ENCODE measurements at regions not wholly inside any gene's neighbourhood (a gene's known extent, or its start where the extent isn't known, plus 50 kb on each side); places are given as distances from the start of the nearest gene placed in this dataset.
A peak's percentile ranks its signal among the peaks of the same experiment; 100 is the strongest.

DNA sequence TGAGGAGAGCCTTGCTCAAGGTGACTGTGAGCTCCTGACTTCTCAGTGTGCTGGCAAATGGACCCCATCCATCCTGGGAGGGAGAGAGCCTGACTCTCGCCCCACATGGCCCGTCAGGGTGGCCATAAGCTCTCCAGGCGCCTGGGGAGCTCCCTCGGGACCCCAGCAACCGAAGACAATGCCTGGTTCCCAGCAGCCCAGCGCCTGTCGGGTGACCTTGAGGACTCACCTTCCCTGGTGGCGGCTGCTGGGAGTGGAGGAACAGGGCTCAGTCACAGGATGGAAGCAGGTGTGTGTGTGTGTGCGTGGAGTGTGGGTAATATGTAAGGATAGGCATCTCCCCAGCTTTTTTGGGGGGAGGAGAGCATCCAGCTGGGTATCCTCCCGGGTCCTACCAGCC lies 190.3 kb downstream of the MELK start:
- H3K4me3 ChIP-seq (ENCODE audit: insufficient read depth, low read depth, low read length): no peak overlapping the region
- 78 to 82% methylated on average over 10 of the region's 10 CpGs for WGBS, 2 experiments
- H3K36me3 ChIP-seq (ENCODE audit: control insufficient read depth, insufficient read depth, low read length): no peaks in the 10 kb centered on the region
- peaks cover 5% of the 10 kb centered on the region for H3K27me3 ChIP-seq (ENCODE audit: control insufficient read depth, insufficient read depth, low read length, poor library complexity, severe bottlenecking)
- H3K9me3 ChIP-seq (ENCODE audit: control insufficient read depth, low read length): no peaks in the 10 kb centered on the region
- H3K27ac ChIP-seq (ENCODE audit: insufficient read depth, low read depth, low read length, poor library complexity, severe bottlenecking): no peak overlapping the region
- H3K4me1 ChIP-seq (ENCODE audit: control insufficient read depth, insufficient read depth, low read length): no peaks in the 10 kb centered on the region

DNA sequence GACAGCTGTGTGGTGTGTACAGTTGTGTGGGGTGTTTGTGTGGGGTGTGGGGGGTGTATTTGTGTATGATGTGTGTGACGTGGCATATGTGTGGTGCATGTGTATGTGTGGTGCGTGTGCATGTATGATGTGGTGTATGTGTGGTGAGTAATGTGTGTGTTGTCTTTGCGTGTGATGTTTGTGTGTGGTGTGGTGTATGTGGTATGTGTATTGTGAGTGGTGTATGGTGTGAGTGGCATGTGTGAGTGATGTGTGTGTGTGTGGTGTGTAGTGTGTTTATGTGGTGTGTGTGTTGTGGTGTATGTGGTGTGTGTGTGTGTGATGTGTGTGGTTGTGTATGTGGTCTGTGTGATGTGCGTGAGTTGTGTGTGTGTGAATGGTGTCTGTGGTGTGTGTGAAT lies 191.1 kb downstream of the MELK start:
- WGBS, 2 experiments: 93 to 94% methylated on average over 4 of the region's 4 CpGs

DNA sequence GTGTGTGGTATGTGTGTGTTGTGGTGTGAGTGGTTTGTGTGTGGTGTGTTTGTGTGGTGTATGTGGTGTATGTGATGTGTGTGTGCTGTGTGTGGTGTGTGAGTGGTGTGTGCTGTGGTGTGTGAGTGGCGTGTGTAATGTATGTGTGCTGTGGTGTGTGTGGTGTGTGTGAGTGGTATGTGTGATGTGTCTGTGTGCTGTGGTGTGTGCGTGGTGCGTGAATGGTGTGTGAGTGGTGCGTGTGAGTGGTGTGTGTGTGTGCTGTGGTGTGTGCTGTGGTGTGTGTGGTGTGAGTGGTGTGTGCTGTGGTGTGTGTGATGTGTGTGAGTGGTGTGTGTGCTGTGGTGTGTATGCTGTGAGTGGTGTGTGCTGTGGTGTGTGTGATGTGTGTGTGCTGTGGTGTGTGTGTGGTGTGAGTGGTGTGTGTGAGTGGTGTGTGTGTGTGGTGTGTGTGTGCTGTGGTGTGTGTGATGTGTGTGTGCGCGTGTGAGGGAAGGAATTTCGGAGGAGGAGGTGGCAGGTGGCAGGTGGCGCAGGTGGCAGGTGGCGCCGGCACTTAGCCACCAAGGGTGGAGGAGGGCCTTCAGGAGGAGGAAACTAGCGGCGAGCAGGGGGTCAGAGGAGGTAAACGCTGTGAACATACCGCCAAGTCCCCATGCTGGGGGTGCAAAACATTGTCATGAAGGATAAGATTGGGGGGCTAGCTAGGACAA lies 191.8 kb downstream of the MELK start:
- H3K27me3 ChIP-seq (ENCODE audit: control insufficient read depth, insufficient read depth, low read length, poor library complexity, severe bottlenecking): peaks cover 5% of the 10 kb centered on the region
- 85 to 88% methylated on average over 14 of the region's 14 CpGs for WGBS, 2 experiments
- H3K4me1 ChIP-seq (ENCODE audit: control insufficient read depth, insufficient read depth, low read length): no peaks in the 10 kb centered on the region
- no peak overlapping the region for H3K27ac ChIP-seq (ENCODE audit: insufficient read depth, low read depth, low read length, poor library complexity, severe bottlenecking)
- H3K36me3 ChIP-seq (ENCODE audit: control insufficient read depth, insufficient read depth, low read length): no peaks in the 10 kb centered on the region
- no peak overlapping the region for H3K4me3 ChIP-seq (ENCODE audit: insufficient read depth, low read depth, low read length)
- no peaks in the 10 kb centered on the region for H3K9me3 ChIP-seq (ENCODE audit: control insufficient read depth, low read length)

More for the DNA sequence above, 191.1 kb downstream of the MELK start:
- Histone ChIP-seq H3K4me1 (ENCODE audit: control insufficient read depth, insufficient read depth, low read length) (no peaks in the 10 kb centered on the region), H3K4me3 (ENCODE audit: insufficient read depth, low read depth, low read length) (no peak overlapping the region), H3K27me3 (ENCODE audit: control insufficient read depth, insufficient read depth, low read length, poor library complexity, severe bottlenecking) (peaks cover 5% of the 10 kb centered on the region), H3K27ac (ENCODE audit: insufficient read depth, low read depth, low read length, poor library complexity, severe bottlenecking) (no peak overlapping the region), H3K36me3 (ENCODE audit: control insufficient read depth, insufficient read depth, low read length) (no peaks in the 10 kb centered on the region), H3K9me3 (ENCODE audit: control insufficient read depth, low read length) (no peaks in the 10 kb centered on the region)

DNA sequence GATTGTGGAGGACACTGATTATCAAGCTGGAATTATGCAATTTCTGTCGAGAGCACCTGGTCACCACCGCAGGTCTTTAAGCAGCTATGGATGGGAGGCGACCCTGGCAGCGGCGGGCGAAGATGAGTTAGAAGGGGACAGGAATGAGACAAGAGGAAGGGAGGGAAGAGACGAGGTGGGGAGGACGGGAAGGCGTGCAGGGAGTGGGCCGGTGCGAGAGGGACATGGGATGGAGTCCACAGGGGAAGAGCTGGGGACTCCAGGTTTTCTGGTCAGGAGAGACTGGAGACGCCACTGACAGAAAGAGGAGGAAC lies 192.3 kb downstream of the MELK start:
- Histone ChIP-seq H3K4me1 (ENCODE audit: control insufficient read depth, insufficient read depth, low read length) (no peaks in the 10 kb centered on the region), H3K27me3 (ENCODE audit: control insufficient read depth, insufficient read depth, low read length, poor library complexity, severe bottlenecking) (peaks cover 5% of the 10 kb centered on the region), H3K9me3 (ENCODE audit: control insufficient read depth, low read length) (no peaks in the 10 kb centered on the region), H3K27ac (ENCODE audit: insufficient read depth, low read depth, low read length, poor library complexity, severe bottlenecking) (no peak overlapping the region), H3K36me3 (ENCODE audit: control insufficient read depth, insufficient read depth, low read length) (no peaks in the 10 kb centered on the region), H3K4me3 (ENCODE audit: insufficient read depth, low read depth, low read length) (no peak overlapping the region)
- 83% methylated on average over 12 of the region's 12 CpGs for WGBS, 2 experiments

DNA sequence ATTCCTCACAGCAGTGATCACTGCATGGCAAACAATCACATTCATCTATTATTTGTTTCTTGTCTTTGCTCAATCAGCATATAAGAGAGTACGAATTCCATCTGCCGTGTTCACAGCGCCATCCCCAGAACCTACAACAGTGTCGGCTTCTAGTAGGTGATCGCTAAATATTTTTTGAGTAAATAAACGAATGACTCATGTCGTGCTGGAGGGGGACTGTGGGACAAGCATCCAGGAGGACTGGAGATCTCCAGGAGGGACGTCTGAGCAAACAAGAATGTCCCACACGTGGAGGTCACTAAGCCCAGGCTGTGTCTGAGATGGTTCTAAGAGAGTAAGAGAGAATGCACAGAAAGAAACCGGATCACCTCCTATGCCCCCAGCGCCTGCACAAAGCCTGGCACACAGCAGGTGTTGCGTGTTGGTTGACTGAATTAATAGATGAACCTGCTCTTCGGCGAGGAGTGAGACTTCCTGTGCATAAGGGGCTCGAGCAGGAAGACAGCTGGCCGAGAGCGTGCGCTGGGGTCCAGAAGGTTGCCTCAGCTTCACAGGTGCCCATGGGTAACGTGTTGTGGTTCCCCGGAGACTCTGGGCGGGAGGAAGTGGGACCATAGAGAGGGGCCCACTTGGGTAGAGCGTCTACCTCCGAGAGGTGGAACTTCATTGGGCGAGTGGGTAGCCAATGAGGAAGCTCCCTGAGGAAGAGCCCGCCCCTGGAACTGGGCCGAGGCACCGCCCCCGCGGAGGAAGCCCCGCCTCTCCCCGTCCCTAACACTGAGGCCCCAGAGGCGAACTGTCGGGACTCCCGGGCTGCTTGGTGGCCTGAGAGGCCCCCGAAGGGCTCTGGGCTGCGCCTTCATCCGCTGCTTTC lies 193.0 kb downstream of the MELK start:
- Histone ChIP-seq H3K27ac (ENCODE audit: insufficient read depth, low read depth, low read length, poor library complexity, severe bottlenecking) (no peak overlapping the region), H3K9me3 (ENCODE audit: control insufficient read depth, low read length) (no peaks in the 10 kb centered on the region), H3K4me1 (ENCODE audit: control insufficient read depth, insufficient read depth, low read length) (no peaks in the 10 kb centered on the region), H3K4me3 (ENCODE audit: insufficient read depth, low read depth, low read length) (peak overlapping the region; percentile 29), H3K27me3 (ENCODE audit: control insufficient read depth, insufficient read depth, low read length, poor library complexity, severe bottlenecking) (peaks cover 5% of the 10 kb centered on the region), H3K36me3 (ENCODE audit: control insufficient read depth, insufficient read depth, low read length) (no peaks in the 10 kb centered on the region)
- 67 to 68% methylated on average over 37 of the region's 37 CpGs for WGBS, 2 experiments

DNA sequence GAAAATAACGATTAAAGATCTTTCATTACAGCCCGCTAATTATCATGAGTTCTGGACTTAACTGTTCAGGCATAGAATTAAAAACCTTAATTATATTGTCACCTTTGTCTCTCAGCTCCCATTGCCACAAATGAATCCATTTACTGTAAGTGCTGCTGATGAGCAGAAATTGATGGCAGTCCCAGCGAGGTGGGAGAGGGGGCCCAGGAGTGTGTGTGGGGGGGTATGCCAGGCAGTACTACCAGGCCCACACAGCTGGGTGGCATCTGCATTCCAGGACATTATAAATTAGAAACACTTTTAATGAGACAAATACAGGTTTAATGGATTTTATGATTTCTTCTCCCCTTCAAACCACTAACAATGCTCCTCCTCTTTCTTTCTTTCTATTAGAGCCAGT lies 196.0 kb downstream of the MELK start:
- H3K27ac ChIP-seq (ENCODE audit: insufficient read depth, low read depth, low read length, poor library complexity, severe bottlenecking): no peak overlapping the region
- peaks cover 5% of the 10 kb centered on the region for H3K27me3 ChIP-seq (ENCODE audit: control insufficient read depth, insufficient read depth, low read length, poor library complexity, severe bottlenecking)
- peaks cover 6% of the 10 kb centered on the region for H3K4me1 ChIP-seq (ENCODE audit: control insufficient read depth, insufficient read depth, low read length)
- no peaks in the 10 kb centered on the region for H3K9me3 ChIP-seq (ENCODE audit: control insufficient read depth, low read length)
- H3K4me3 ChIP-seq (ENCODE audit: insufficient read depth, low read depth, low read length): no peak overlapping the region
- no peaks in the 10 kb centered on the region for H3K36me3 ChIP-seq (ENCODE audit: control insufficient read depth, insufficient read depth, low read length)
- WGBS, 2 experiments: 93 to 97% methylated on average over 3 of the region's 3 CpGs

DNA sequence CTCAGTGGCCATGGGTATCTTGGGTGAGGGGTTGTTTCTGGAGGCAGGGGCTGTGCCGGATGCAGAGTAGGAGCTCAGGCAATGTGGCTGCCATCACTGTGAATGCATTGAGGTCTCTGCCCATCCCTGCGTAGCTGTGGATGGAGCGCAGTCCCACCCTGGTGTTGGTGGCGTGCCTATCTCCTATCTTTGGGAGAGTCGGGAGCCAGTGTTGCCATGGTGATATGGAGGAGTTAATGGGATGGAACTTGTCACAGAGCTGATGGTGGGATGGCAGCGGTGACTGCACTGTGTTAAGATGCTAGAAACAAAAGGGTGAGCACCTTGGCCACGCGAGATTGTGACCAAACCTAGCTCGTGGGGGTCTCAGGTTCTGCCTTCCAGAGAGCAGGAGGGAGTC lies 197.3 kb downstream of the MELK start:
- H3K9me3 ChIP-seq (ENCODE audit: control insufficient read depth, low read length): no peaks in the 10 kb centered on the region
- peaks cover 6% of the 10 kb centered on the region for H3K4me1 ChIP-seq (ENCODE audit: control insufficient read depth, insufficient read depth, low read length)
- H3K27ac ChIP-seq (ENCODE audit: insufficient read depth, low read depth, low read length, poor library complexity, severe bottlenecking): no peak overlapping the region
- no peaks in the 10 kb centered on the region for H3K36me3 ChIP-seq (ENCODE audit: control insufficient read depth, insufficient read depth, low read length)
- peaks cover 5% of the 10 kb centered on the region for H3K27me3 ChIP-seq (ENCODE audit: control insufficient read depth, insufficient read depth, low read length, poor library complexity, severe bottlenecking)
- H3K4me3 ChIP-seq (ENCODE audit: insufficient read depth, low read depth, low read length): no peak overlapping the region
- WGBS, 2 experiments: 87 to 91% methylated on average over 9 of the region's 9 CpGs

DNA sequence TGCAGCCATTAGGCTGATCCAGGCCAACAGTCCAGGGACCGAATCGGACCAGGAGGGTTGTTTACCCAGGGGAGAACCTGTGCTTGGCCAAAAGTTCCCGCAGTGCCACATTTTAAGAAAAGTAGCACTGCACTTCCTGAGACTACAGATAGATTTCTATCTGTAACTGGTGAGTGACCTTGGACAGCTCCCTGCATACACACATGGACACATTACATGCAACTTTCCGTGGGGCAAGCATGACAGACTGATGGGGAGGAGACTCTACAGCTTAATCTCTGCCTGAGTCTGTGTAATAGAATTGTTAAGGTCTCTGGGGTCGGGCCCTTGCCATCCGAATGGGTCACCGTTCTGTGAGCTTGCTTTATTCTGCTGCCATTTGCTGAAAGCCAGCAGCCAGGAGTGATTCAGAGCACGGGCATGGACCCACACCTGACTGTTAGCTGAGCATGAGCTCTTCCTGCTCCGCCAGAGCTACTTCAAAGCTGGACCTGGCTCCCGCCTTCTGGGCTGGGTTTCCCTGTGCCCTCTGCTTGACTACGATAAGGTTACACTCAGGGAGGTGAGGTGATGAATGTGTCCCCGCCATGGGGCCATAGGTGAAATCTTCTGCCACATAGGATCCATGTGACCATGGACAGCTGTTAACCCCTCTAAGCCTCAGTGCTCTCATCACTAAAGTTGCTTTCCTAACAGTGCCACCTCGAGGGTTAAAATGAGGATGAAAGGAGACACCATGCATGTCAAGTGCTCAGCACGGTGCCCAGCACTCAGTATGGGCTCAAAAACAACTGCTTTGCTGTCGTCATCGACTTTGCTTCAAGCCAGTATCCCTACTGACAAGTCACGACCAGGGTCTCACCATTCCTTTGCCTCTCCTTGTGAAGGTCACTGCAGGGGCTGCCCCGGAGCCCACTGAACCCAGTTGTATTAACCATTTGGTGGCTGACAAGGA lies 200.0 kb downstream of the MELK start:
- Histone ChIP-seq H3K27me3 (ENCODE audit: control insufficient read depth, insufficient read depth, low read length, poor library complexity, severe bottlenecking) (peaks cover 3% of the 10 kb centered on the region), H3K27ac (ENCODE audit: insufficient read depth, low read depth, low read length, poor library complexity, severe bottlenecking) (no peak overlapping the region), H3K36me3 (ENCODE audit: control insufficient read depth, insufficient read depth, low read length) (no peaks in the 10 kb centered on the region), H3K4me3 (ENCODE audit: insufficient read depth, low read depth, low read length) (no peak overlapping the region), H3K9me3 (ENCODE audit: control insufficient read depth, low read length) (no peaks in the 10 kb centered on the region), H3K4me1 (ENCODE audit: control insufficient read depth, insufficient read depth, low read length) (peaks cover 6% of the 10 kb centered on the region)
- WGBS, 2 experiments: 49 to 50% methylated on average over 18 of the region's 18 CpGs

DNA sequence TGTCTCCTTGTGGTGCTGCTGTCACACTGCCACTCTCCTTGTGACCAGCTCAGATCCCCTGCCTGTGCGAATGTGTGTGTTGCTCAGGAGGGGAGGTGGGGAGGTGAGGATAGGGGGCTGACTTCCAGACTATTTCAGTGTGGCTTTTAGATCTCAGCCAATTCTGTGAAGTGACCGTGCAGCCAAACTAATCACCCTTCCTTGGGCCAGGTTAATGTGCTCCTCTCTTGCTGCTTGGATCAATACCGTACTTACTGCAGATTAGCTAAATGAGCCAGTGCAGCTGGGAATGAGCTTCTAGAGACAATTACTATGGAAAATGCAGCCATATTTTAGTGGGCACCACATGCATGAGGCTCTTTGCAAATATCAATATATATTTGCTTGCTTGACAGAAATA lies 206.0 kb downstream of the MELK start:
- WGBS, 2 experiments: 81 to 90% methylated on average over 3 of the region's 3 CpGs
- Histone ChIP-seq H3K27me3 (ENCODE audit: control insufficient read depth, insufficient read depth, low read length, poor library complexity, severe bottlenecking) (no peaks in the 10 kb centered on the region), H3K27ac (ENCODE audit: insufficient read depth, low read depth, low read length, poor library complexity, severe bottlenecking) (no peak overlapping the region), H3K9me3 (ENCODE audit: control insufficient read depth, low read length) (no peaks in the 10 kb centered on the region), H3K4me1 (ENCODE audit: control insufficient read depth, insufficient read depth, low read length) (peaks cover 3% of the 10 kb centered on the region), H3K36me3 (ENCODE audit: control insufficient read depth, insufficient read depth, low read length) (no peaks in the 10 kb centered on the region), H3K4me3 (ENCODE audit: insufficient read depth, low read depth, low read length) (no peak overlapping the region)

DNA sequence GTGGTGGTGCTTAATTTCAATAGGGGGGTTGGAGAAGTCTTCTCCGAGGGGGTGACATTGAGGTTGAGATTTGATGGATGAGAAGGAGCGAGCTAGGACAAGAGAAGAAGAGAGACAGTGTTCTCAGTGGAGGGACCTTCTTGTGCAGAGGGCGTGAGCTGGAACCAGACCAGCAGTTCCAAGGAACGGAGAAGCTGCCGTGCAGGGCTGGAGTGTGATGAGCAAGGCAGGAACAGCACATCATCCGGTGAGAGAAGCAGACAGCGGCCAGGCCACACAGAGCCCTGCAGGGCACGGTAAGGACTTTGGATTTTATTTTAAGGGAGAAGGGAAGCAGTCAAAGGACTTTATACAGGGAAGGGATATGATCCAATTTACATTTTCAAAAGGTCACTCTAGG lies 206.9 kb downstream of the MELK start:
- no peaks in the 10 kb centered on the region for H3K27me3 ChIP-seq (ENCODE audit: control insufficient read depth, insufficient read depth, low read length, poor library complexity, severe bottlenecking)
- H3K9me3 ChIP-seq (ENCODE audit: control insufficient read depth, low read length): no peaks in the 10 kb centered on the region
- WGBS, 2 experiments: 91% methylated on average over 8 of the region's 8 CpGs
- no peak overlapping the region for H3K27ac ChIP-seq (ENCODE audit: insufficient read depth, low read depth, low read length, poor library complexity, severe bottlenecking)
- H3K4me3 ChIP-seq (ENCODE audit: insufficient read depth, low read depth, low read length): no peak overlapping the region
- H3K4me1 ChIP-seq (ENCODE audit: control insufficient read depth, insufficient read depth, low read length): peaks cover 3% of the 10 kb centered on the region
- no peaks in the 10 kb centered on the region for H3K36me3 ChIP-seq (ENCODE audit: control insufficient read depth, insufficient read depth, low read length)
